ENCODE measurements at regions not wholly inside any gene's neighbourhood (a gene's known extent, or its start where the extent isn't known, plus 50 kb on each side); places are given as distances from the start of the nearest gene placed in this dataset.

DNA sequence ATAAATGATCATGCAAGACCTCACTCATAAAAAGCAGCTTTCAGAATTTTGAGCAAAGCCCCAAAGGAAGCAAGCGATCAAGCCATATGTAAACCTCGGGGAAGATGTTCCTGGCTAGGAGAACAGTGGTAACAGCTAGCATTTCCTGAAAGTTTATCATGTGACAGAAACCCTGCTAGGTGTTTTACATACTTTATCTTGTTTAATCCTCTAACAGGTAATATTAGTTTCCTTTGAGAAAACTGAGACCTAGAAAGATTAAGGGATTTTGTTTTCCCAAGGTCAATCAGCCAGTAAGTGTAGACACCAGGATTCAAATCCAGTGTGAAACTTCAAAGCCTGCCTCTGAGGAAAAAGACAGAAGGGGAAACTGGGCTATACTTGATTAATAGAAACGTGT is 362.4 kb upstream of the MAF start:
- Mint-ChIP-seq H3K27ac (no peak overlapping the region), H3K4me3 (no peak overlapping the region), H3K36me3 (ENCODE audit: low read depth) (no peaks in the 10 kb centered on the region), H3K4me1 (no peaks in the 10 kb centered on the region), H3K27me3 (ENCODE audit: low read depth) (no peaks in the 10 kb centered on the region), H3K9me3 (peaks cover 2% of the 10 kb centered on the region)
- TF ChIP-seq, protein P1, sequence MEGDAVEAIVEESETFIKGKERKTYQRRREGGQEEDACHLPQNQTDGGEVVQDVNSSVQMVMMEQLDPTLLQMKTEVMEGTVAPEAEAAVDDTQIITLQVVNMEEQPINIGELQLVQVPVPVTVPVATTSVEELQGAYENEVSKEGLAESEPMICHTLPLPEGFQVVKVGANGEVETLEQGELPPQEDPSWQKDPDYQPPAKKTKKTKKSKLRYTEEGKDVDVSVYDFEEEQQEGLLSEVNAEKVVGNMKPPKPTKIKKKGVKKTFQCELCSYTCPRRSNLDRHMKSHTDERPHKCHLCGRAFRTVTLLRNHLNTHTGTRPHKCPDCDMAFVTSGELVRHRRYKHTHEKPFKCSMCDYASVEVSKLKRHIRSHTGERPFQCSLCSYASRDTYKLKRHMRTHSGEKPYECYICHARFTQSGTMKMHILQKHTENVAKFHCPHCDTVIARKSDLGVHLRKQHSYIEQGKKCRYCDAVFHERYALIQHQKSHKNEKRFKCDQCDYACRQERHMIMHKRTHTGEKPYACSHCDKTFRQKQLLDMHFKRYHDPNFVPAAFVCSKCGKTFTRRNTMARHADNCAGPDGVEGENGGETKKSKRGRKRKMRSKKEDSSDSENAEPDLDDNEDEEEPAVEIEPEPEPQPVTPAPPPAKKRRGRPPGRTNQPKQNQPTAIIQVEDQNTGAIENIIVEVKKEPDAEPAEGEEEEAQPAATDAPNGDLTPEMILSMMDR (IDR thresholded peaks at IDR 0.05; ENCODE audit: unreplicated experiment in 3 of 3) = no peak

DNA sequence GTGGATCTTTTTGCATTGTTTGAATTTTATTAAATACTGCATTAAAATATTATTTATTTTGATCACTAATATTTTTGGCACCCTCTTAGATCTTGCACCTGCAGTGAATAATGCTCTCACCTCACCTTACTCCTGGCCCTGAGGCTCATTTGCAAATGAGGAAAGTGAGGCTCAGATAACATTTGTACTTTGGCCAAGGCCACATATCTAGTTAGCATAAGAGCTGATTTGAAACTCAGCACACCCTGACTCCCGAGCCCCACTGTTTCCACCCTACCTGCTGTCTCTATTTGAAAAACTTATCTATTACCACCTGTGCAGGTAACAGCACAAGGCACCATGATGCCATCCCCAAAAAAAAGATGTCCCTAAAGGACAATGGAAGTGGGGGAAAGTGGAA is 358.7 kb upstream of the MAF start:
- H3K4me1 Mint-ChIP-seq = no peaks in the 10 kb centered on the region
- peaks cover 2% of the 10 kb centered on the region for H3K27me3 Mint-ChIP-seq (ENCODE audit: low read depth)
- peaks cover 1% of the 10 kb centered on the region for H3K9me3 Mint-ChIP-seq
- H3K27ac Mint-ChIP-seq = no peak overlapping the region
- H3K4me3 Mint-ChIP-seq = no peak overlapping the region
- H3K36me3 Mint-ChIP-seq (ENCODE audit: low read depth) = no peaks in the 10 kb centered on the region
- TF ChIP-seq, protein P1 (IDR thresholded peaks at IDR 0.05; ENCODE audit: unreplicated experiment in 3 of 3) = no peak

DNA sequence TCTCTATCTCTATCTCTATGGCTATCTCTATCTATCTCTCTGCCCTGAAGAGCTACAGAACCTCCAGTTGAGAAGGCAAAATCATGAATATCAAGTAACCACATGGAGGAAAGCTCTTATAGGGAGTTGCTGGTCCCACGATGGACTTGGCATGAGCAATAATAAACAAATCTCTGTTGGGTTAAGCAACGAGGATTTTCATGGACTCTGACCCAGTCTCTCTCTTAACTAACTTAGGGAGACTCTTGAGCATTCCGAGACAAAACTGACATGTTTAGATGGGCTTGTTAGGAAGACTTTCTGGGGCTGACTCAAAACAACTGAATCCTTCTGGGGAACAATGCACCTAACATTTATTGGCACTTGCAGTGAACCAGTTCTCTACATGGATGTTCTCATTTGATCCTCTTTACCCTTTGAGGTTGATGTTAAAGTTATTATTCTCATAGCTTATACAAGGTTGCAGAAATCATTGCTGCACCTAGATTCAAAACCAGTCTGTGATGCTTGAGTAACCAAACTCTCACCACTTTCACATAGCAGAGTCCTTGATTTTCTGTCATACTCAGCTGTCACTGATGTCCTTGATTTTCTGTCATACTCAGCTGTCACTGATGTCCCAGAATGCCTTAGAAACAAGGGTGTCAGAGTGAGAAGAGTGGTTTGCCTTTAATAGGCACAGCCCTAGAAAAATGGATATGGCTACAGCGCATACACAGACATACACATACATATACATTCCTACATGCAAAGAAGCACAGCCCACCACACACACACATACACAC is 354.6 kb upstream of the MAF start:
- Mint-ChIP-seq H3K4me1 (no peaks in the 10 kb centered on the region), H3K27ac (no peak overlapping the region), H3K9me3 (no peaks in the 10 kb centered on the region), H3K4me3 (no peak overlapping the region), H3K27me3 (ENCODE audit: low read depth) (peaks cover 5% of the 10 kb centered on the region), H3K36me3 (ENCODE audit: low read depth) (no peaks in the 10 kb centered on the region)
- TF ChIP-seq, protein P1 (IDR thresholded peaks at IDR 0.05; ENCODE audit: unreplicated experiment in 3 of 3) = no peak

DNA sequence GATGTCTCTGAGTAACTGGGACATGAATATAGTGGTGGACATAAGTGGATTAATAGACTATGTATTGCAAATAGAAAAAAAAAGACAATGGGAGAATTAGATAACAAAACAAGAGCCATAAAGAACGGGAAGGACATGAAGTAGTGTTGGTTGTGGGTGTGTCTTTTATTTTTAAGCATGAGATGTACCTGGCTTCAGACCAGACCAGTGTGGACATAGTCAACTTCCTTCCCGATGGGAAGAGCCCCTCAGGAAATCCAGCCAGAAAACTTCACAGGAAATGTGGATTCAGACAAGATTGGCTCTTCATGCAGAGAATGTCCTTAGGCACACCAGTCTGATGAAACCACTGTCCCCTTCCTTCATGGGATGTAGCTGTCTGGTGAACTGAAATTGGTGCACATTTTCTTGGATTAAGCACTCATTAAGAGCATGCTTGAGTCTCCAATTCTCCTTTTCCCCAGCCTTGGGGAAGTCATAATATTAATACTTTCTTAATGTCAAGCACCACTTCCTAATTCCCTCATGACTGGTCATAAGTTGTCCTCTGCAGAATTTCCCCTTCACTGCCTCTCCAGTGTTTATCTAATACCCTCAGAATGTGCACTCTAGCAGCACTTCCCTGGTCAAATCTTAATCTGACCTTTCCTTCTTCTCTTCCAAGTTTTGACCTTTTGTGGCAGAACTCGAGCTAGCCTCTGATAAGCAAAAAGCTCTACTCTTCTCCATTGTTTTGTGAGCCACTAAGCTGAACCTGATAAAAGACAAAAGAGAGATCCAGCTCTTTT is 350.6 kb upstream of the MAF start:
- Mint-ChIP-seq H3K27me3 (ENCODE audit: low read depth) (peaks cover 5% of the 10 kb centered on the region), H3K9me3 (no peaks in the 10 kb centered on the region), H3K4me3 (no peak overlapping the region), H3K4me1 (no peaks in the 10 kb centered on the region), H3K36me3 (ENCODE audit: low read depth) (no peaks in the 10 kb centered on the region), H3K27ac (no peak overlapping the region)
- TF ChIP-seq, protein P1 (IDR thresholded peaks at IDR 0.05; ENCODE audit: unreplicated experiment in 3 of 3) = no peak

DNA sequence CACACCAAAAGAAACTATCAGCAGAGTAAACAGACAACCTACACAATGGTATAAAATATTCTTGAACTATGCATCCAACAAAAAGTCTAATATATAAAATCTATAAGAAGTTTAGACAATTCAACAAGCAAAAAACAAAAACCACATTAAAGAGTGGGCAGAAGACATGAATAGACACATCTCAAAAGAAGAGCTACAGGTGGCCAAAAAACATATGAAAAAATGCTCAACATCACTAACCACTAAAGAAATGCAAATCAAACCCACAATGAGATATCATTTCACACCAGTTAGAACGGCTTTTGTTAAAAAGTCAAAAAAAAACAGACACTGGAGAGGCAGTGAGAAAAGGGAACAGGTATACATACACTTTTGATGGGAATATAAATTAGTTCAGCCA is 348.9 kb upstream of the MAF start:
- Mint-ChIP-seq H3K4me1 (no peaks in the 10 kb centered on the region), H3K27me3 (ENCODE audit: low read depth) (peaks cover 5% of the 10 kb centered on the region), H3K27ac (no peak overlapping the region), H3K4me3 (no peak overlapping the region), H3K9me3 (no peaks in the 10 kb centered on the region), H3K36me3 (ENCODE audit: low read depth) (no peaks in the 10 kb centered on the region)
- TF ChIP-seq, protein P1 (IDR thresholded peaks at IDR 0.05; ENCODE audit: unreplicated experiment in 3 of 3) = no peak

Data from nephron (organoid).